Epithelial cell of prostate (primary cell): ENCODE measurements at regions not wholly inside any gene's neighbourhood (a gene's known extent, or its start where the extent isn't known, plus 50 kb on each side); places are given as distances from the start of the nearest gene placed in this dataset.
A peak's percentile ranks its signal among the peaks of the same experiment; 100 is the strongest.

Experiments used
- DNase-seq: peaks from one replicate; pipeline ENCODE4 v3.0.0-alpha.2; 2011; ENCODE audit warnings: low read depth, low spot score
- H3K27ac ChIP-seq: fragments of 450-650 bp; 2 replicates; pipeline ENCODE4 v1.5.1; 2017; ENCODE audit warnings: mild to moderate bottlenecking

- H3K27ac ChIP-seq: peak overlapping the region; percentile 66
- peak; percentile 80 for DNase-seq
These were observed 484.2 kb upstream of the HS3ST1 start for GRCh38 chr4:11912886-11913285.

GRCh38 chr4:11910812-11911211 is 482.1 kb upstream of the HS3ST1 start:
- DNase-seq: no peak
- no peak overlapping the region for H3K27ac ChIP-seq

GRCh38 chr4:11908712-11909111 is 480.0 kb upstream of the HS3ST1 start:
- H3K27ac ChIP-seq: peak overlapping the region; percentile 40
- DNase-seq: no peak

DNA sequence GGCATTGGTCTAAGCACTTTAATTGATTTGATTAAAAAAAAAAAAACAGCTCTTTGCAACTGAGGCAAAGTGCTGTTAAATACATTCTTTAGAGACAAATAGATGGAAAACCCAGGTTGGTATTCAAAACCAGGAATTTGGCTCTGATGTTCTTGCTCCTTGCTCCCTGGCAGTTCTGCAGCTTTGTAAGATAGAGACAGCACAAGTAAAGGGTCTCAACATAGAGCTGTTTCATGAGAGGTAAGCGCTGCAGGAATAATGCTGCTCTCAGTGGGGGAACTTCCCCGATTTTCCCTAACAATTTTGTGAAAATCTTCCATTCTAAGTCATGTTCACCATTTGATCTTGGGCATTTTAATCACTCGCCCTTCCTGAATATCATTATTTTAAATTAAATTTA is 479.5 kb upstream of the HS3ST1 start:
- no peak for DNase-seq
- H3K27ac ChIP-seq: peak overlapping the region; percentile 40

DNA sequence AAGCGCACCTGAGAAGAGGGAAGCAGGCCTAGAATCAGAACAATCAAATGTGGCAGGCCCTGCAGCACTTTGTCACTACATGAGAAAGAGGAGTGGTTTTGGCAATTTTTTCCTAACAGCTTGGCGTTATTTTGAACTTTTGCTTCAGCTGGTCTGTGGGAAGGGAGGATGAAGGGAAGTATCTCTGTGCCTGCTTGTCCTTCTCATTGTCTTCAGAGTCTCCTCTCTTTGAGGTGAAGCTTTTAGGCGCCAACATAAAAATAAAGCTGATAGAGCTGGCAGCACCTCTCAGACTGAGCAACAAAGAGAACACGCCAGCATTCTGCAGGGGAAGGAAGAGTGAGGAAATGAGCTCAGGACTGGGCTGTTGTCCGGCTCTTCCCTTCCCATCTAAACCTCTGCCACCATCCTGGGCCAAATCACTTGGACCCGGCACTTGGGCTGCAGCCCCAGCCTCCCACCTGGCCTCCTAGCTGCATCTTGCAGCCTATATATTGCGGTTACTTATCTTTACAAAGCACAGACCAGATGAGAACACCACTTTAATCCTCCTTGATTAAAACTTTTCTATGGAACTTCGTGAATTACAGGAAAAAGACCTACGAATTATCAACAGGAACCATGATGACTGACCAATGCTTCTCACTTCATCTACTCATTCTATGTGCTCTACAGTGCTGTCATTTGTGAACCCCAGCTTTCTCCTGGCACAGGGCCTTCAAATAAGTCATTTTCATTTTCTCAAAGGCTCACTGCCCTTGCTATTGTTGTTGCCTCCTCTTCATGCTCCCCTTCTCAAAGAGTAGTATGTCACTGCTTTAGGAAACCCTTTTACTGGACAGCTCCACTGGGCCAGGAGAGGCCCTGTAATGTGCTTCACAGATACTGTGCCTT is 476.4 kb upstream of the HS3ST1 start:
- DNase-seq: no peak
- no peak overlapping the region for H3K27ac ChIP-seq

- H3K27ac ChIP-seq: no peak overlapping the region
- peak; percentile 27 for DNase-seq
These were observed 475.4 kb upstream of the HS3ST1 start for GRCh38 chr4:11904117-11904535.

GRCh38 chr4:11901089-11901488 is 472.4 kb upstream of the HS3ST1 start:
- DNase-seq: no peak
- H3K27ac ChIP-seq: no peak overlapping the region

GRCh38 chr4:11900359-11900758 is 471.7 kb upstream of the HS3ST1 start:
- no peak overlapping the region for H3K27ac ChIP-seq
- DNase-seq: no peak

- no peak for DNase-seq
- H3K27ac ChIP-seq: no peak overlapping the region
These were observed 470.1 kb upstream of the HS3ST1 start for GRCh38 chr4:11898796-11899195.

GRCh38 chr4:11895766-11896165 is 467.1 kb upstream of the HS3ST1 start:
- no peak overlapping the region for H3K27ac ChIP-seq
- no peak for DNase-seq

- no peak overlapping the region for H3K27ac ChIP-seq
- DNase-seq: no peak
These were observed 466.3 kb upstream of the HS3ST1 start for GRCh38 chr4:11894977-11895376.

GRCh38 chr4:11894221-11894620 is 465.5 kb upstream of the HS3ST1 start:
- H3K27ac ChIP-seq: no peak overlapping the region
- DNase-seq: no peak

DNA sequence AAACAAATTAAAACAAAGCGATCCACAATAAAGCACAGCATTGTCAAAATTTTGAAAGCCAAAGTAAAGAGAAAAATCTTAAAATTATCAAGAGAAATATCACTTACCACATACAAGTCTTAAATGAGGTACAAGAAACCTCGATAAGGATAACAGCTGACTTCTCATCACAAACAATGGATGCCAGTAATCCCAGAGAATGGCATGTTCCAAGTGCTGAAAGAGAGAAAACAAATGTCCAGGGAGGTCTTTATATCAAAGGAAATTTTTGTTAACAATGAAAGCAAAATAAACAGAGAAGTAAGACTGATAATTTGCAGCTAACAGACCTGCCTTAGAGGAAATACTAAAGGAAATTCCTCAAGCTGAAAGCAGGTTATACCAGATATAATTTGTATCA is 460.4 kb upstream of the HS3ST1 start:
- DNase-seq: no peak
- no peak overlapping the region for H3K27ac ChIP-seq

- no peak overlapping the region for H3K27ac ChIP-seq
- DNase-seq: no peak
These were observed 453.3 kb upstream of the HS3ST1 start for GRCh38 chr4:11881947-11882346.

- H3K27ac ChIP-seq: no peak overlapping the region
- no peak for DNase-seq
These were observed 452.7 kb upstream of the HS3ST1 start for GRCh38 chr4:11881364-11881763.

DNA sequence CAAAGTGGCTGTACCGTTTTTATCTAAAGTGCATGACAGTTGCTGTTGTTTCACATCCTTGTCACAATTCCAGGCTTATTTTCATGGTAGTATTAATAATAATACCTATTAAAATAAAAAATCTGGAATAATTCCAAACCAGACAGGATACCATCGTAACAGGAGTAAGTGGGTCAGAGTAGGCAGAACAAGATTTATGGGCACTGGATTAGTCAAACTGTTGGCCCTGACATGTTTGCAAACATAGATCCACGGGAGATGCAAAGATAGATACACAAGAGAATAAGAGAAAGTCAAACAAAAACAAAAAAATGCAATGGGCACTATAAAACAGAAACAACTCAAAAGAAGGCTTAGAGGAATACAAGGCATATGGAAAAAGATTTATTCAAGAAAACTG is 449.5 kb upstream of the HS3ST1 start:
- peak; percentile 10 for DNase-seq
- H3K27ac ChIP-seq: no peak overlapping the region

DNA sequence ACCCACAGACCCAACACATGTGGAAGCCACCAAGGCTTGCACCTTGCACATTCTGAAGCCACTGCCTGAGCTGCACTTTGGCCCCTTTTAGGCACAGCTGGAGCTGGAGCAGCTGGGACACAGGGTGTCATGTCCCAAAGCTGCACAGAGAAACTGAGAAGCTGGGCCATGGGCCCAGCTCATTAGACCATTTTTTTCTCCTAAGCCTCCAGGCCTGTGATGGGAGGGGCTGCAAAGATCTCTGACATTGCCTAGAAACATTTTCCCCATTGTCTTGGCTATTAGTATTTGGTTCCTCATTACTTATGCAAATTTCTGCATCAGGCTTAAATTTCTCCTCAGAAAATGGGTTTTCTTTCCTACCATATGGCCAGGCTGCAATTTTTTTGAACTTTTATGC is 447.4 kb upstream of the HS3ST1 start:
- H3K27ac ChIP-seq: no peak overlapping the region
- DNase-seq: no peak

GRCh38 chr4:11869191-11869870 is 440.6 kb upstream of the HS3ST1 start:
- no peak overlapping the region for H3K27ac ChIP-seq
- no peak for DNase-seq

- H3K27ac ChIP-seq: no peak overlapping the region
- DNase-seq: no peak
These were observed 437.7 kb upstream of the HS3ST1 start for GRCh38 chr4:11866391-11866790.

- DNase-seq: no peak
- H3K27ac ChIP-seq: no peak overlapping the region
These were observed 432.3 kb upstream of the HS3ST1 start for GRCh38 chr4:11860996-11861395.

DNA sequence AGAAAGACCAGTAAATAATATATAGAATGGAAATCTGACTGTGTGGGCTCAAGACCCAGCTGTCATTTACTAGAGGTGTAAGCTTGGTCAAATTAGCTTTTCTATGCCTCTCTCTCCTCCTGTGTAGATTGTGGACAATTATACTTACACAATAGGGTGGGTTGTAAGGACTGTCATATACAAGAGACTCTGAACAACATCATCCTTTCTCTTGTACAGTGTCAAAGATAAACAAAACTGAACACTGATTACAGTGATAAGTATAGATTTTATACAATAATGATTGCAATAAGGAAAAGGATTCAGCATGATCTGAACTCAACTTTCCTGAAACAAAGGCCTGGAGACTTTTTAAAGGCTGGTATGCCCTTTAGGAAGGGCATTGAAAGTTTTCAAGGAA is 429.2 kb upstream of the HS3ST1 start:
- H3K27ac ChIP-seq: no peak overlapping the region
- no peak for DNase-seq

DNA sequence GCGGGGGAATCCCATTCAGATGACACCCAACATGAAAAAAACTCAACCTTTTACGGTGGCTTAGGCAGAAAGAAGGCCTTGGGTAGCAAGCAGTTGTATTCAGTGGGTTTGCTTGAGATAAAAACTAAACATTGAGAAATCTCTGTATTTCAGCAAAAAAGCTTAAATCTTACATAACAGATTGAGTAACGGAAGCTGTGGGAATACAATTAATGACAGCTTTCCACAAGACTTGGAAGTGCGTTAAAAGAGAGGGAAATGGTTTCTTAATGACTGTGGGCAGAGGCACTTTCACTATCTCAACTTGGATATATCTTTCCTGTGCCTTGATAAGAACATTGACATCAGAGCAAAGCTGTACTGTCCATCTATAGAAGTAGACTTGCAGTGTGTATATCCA is 418.5 kb upstream of the HS3ST1 start:
- DNase-seq: no peak
- H3K27ac ChIP-seq: no peak overlapping the region
